ENCODE measurements at regions not wholly inside any gene's neighbourhood (a gene's known extent, or its start where the extent isn't known, plus 50 kb on each side); places are given as distances from the start of the nearest gene placed in this dataset.

DNA sequence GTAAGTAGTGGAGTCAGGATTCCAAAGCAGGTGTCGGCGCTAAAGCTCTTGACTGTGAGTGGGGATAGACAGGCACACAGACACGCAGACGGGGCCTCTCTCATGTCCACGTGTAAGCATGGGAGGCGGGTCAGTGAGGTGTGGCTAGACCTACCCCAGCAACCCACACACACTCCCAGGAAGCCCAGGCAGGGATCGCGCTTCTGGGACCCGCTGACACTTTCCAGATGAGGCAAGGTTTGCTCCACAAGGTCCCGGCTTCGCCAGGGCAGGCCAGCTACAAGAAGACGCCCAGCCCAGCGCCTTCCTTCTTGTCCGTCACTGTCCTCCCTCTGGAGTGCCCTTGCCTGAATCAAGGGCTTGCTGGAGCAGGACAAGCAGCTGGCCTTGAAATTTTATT lies 213.8 kb upstream of the RPL38 start:
- TF ChIP-seq, protein P1, sequence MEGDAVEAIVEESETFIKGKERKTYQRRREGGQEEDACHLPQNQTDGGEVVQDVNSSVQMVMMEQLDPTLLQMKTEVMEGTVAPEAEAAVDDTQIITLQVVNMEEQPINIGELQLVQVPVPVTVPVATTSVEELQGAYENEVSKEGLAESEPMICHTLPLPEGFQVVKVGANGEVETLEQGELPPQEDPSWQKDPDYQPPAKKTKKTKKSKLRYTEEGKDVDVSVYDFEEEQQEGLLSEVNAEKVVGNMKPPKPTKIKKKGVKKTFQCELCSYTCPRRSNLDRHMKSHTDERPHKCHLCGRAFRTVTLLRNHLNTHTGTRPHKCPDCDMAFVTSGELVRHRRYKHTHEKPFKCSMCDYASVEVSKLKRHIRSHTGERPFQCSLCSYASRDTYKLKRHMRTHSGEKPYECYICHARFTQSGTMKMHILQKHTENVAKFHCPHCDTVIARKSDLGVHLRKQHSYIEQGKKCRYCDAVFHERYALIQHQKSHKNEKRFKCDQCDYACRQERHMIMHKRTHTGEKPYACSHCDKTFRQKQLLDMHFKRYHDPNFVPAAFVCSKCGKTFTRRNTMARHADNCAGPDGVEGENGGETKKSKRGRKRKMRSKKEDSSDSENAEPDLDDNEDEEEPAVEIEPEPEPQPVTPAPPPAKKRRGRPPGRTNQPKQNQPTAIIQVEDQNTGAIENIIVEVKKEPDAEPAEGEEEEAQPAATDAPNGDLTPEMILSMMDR (IDR thresholded peaks at IDR 0.05), result no peak
- TF ChIP-seq POLR2A (IDR thresholded peaks at IDR 0.05), result no peak

All from body of pancreas (tissue), 4 donors.